ENCODE measurements at regions not wholly inside any gene's neighbourhood (a gene's known extent, or its start where the extent isn't known, plus 50 kb on each side); places are given as distances from the start of the nearest gene placed in this dataset.
"Not testable (repeated sequence)": the region's sequence is repeated elsewhere in the genome, so short reads cannot be mapped to it uniquely, and the experiment has no call there.

GRCh38 chr17:73859439-73860008, 215.3 kb upstream of the SDK2 start:
- DNase-seq = not testable (repeated sequence)

GRCh38 chr17:73861543-73861942, 217.3 kb upstream of the SDK2 start:
- DNase-seq = no peak

- DNase-seq = no peak
Observed at GRCh38 chr17:73863761-73864535, 219.7 kb upstream of the SDK2 start.

- no peak for DNase-seq
Observed at GRCh38 chr17:73865831-73866230, 221.6 kb upstream of the SDK2 start.

GRCh38 chr17:73867056-73867455, 222.8 kb upstream of the SDK2 start:
- DNase-seq = no peak

GRCh38 chr17:73870068-73870467, 225.8 kb upstream of the SDK2 start:
- no peak for DNase-seq

GRCh38 chr17:73870473-73870872, 226.2 kb upstream of the SDK2 start:
- DNase-seq = no peak

GRCh38 chr17:73872816-73873215, 228.6 kb upstream of the SDK2 start:
- no peak for DNase-seq

GRCh38 chr17:73874008-73874720, 229.9 kb upstream of the SDK2 start:
- no peak for DNase-seq

GRCh38 chr17:73875346-73875745, 231.1 kb upstream of the SDK2 start:
- no peak for DNase-seq

GRCh38 chr17:73877962-73878361, 233.7 kb upstream of the SDK2 start:
- no peak for DNase-seq

GRCh38 chr17:73878923-73879322, 234.7 kb upstream of the SDK2 start:
- no peak for DNase-seq

- no peak for DNase-seq
Observed at GRCh38 chr17:73879987-73880386, 235.7 kb upstream of the SDK2 start.

GRCh38 chr17:73882590-73882989, 238.3 kb upstream of the SDK2 start:
- DNase-seq = no peak

GRCh38 chr17:73883175-73883574, 238.9 kb upstream of the SDK2 start:
- no peak for DNase-seq

GRCh38 chr17:73887739-73888138, 243.5 kb upstream of the SDK2 start:
- DNase-seq = no peak

GRCh38 chr17:73888862-73889261, 244.6 kb upstream of the SDK2 start:
- no peak for DNase-seq

- DNase-seq = no peak
Observed at GRCh38 chr17:73889439-73889838, 245.2 kb upstream of the SDK2 start.

GRCh38 chr17:73890831-73891405, 246.7 kb upstream of the SDK2 start:
- no peak for DNase-seq

- DNase-seq = no peak
Observed at GRCh38 chr17:73895157-73895556, 250.9 kb upstream of the SDK2 start.

GRCh38 chr17:73896966-73897365, 252.7 kb upstream of the SDK2 start:
- no peak for DNase-seq

- no peak for DNase-seq
Observed at GRCh38 chr17:73899839-73900238, 255.6 kb upstream of the SDK2 start.

GRCh38 chr17:73900516-73900915, 256.3 kb upstream of the SDK2 start:
- DNase-seq = no peak

GRCh38 chr17:73901249-73901648, 257.0 kb upstream of the SDK2 start:
- no peak for DNase-seq
